ENCODE measurements at regions not wholly inside any gene's neighbourhood (a gene's known extent, or its start where the extent isn't known, plus 50 kb on each side); places are given as distances from the start of the nearest gene placed in this dataset.
"Not testable (repeated sequence)": the region's sequence is repeated elsewhere in the genome, so short reads cannot be mapped to it uniquely, and the experiment has no call there.

DNA sequence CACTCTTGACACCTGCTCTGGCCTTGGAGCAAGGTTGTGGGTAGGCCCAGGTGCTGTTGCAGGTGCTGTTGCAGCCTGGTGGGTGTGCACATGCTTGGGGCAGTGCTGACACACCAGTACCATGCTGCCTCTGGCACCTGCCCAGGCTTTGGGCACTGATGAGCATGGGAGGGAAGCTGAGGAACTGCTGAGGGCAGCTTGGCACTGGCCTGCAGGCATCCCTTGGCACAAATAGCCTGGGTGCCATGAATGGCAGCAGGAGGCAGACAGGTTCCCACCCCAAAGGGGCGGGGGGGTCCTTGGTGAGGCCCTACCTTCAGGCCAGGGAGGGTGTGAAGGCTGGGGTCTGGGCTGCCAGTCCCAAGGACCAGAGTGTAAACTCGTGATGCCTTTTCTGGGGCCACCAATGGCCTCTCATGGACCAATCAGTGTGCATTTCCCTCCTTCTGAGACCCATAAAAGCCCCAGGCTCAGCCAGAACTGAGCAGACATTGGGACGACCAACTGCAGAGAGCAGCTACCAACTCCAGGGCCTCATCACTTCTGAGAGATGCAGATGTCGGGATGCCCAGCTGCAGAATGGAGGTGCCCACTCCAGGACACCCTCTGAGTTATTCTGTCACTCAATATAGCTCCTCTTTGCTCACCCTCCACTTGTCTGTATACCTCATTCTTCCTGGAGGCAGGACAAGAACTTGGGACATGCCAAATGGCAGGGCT, 547.4 kb downstream of the ZWINT start:
- Histone ChIP-seq H3K9me3 (ENCODE audit: control insufficient read depth in 2 of 2, insufficient read depth in 1 of 2, low read depth in 1 of 2, low read length in 1 of 2) (peaks cover 5 to 8% of the 10 kb centered on the region in 2 donors), H3K4me1 (ENCODE audit: control insufficient read depth in 2 of 2, insufficient read depth in 2 of 2, low read length in 1 of 2) (no peaks in the 10 kb centered on the region), H3K27ac (ENCODE audit: low read depth in 2 of 2, low read length in 1 of 2) (no peak overlapping the region), H3K27me3 (ENCODE audit: control insufficient read depth in 1 of 2, insufficient read depth in 2 of 2, low read length in 2 of 2) (no peaks in the 10 kb centered on the region), H3K36me3 (ENCODE audit: control insufficient read depth in 2 of 2, insufficient read depth in 2 of 2, low read length in 1 of 2) (no peaks in the 10 kb centered on the region), H3K4me3 (ENCODE audit: low read depth in 1 of 2, low read length in 2 of 2) (no peak overlapping the region)
- WGBS, 2 donors: 53 to 64% methylated on average over 4 of the region's 4 CpGs

DNA sequence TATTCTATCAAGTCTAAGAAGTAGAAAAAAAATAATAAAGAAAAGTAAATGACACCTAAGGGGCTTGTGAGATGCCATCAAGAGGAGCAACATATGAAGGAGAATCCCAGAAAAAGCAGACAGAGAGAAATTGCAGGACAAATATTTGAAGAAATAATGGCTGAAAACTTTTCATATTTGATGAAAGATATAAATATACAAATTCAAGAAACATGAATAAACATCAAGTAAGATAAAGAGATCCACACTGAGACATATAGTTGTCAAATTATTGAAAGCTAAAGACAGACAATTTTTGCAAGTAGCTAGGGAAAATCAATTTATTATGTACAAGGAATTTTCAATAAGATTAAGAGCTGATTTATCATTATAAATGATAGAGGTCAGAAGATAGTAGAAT, 558.0 kb downstream of the ZWINT start:
- Histone ChIP-seq H3K27me3 (ENCODE audit: control insufficient read depth in 1 of 2, insufficient read depth in 2 of 2, low read length in 2 of 2) (no peaks in the 10 kb centered on the region), H3K4me1 (ENCODE audit: control insufficient read depth in 2 of 2, insufficient read depth in 2 of 2, low read length in 1 of 2) (no peaks in the 10 kb centered on the region), H3K9me3 (ENCODE audit: control insufficient read depth in 2 of 2, insufficient read depth in 1 of 2, low read depth in 1 of 2, low read length in 1 of 2) (no peaks in the 10 kb centered on the region), H3K27ac (ENCODE audit: low read depth in 2 of 2, low read length in 1 of 2) (no peak overlapping the region), H3K4me3 (ENCODE audit: low read depth in 1 of 2, low read length in 2 of 2) (no peak overlapping the region), H3K36me3 (ENCODE audit: control insufficient read depth in 2 of 2, insufficient read depth in 2 of 2, low read length in 1 of 2) (no peaks in the 10 kb centered on the region)

DNA sequence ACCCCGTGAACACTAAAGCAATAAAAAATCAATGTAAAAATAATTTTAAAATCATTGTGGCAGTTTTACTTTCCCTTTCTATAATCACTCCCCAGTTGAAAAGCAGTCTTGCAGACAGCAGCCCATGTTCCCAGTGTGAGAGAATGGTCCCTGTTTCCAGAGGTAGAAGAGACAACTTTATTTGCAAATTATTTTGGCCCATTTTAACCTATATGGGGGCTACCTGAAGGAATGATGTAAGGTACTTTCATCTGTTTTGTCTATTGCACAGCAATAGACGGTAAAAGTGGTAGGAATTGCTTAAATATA, 559.8 kb downstream of the ZWINT start:
- H3K9me3 ChIP-seq (ENCODE audit: control insufficient read depth in 2 of 2, insufficient read depth in 1 of 2, low read depth in 1 of 2, low read length in 1 of 2): no peaks in the 10 kb centered on the region
- H3K27me3 ChIP-seq (ENCODE audit: control insufficient read depth in 1 of 2, insufficient read depth in 2 of 2, low read length in 2 of 2): no peaks in the 10 kb centered on the region
- no peak overlapping the region for H3K27ac ChIP-seq (ENCODE audit: low read depth in 2 of 2, low read length in 1 of 2)
- no peaks in the 10 kb centered on the region for H3K4me1 ChIP-seq (ENCODE audit: control insufficient read depth in 2 of 2, insufficient read depth in 2 of 2, low read length in 1 of 2)
- 65 to 69% methylated on average over 2 of the region's 2 CpGs for WGBS, 2 donors
- H3K36me3 ChIP-seq (ENCODE audit: control insufficient read depth in 2 of 2, insufficient read depth in 2 of 2, low read length in 1 of 2): no peaks in the 10 kb centered on the region
- H3K4me3 ChIP-seq (ENCODE audit: low read depth in 1 of 2, low read length in 2 of 2): no peak overlapping the region

DNA sequence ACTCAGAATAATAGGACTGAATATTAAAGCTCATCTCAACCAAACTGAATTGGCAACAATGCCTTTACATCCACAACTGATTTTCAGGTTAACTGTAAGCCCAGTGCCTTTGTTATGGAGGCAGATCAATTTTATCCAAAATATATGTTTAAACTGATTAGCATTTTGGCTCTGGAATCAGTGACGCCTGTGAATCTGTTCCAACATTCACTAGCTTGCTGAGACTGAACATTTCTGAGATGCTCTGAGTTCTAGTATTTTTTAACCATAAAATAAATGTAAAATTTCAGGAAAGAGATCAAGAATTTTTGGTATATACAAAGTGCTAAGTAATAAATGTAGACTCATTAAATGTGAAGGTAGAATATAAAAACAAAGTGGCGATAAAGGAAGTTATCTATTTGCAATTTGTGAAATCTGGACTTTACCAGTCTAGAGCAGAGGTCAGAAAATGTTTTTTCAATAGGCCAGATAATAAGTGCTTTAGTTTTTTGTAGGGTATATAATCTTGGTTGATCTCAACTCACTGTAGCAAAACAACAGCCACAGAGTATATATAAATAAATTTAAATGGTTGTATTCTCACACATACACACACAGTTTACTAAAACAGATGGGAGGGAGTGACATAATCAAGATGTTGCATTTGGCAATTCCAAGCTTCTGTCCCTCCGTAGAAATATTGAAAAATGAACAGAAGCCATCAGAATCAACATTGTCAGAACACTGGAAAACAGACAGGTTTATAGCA, 560.3 kb downstream of the ZWINT start:
- H3K4me1 ChIP-seq (ENCODE audit: control insufficient read depth in 2 of 2, insufficient read depth in 2 of 2, low read length in 1 of 2): no peaks in the 10 kb centered on the region
- H3K27me3 ChIP-seq (ENCODE audit: control insufficient read depth in 1 of 2, insufficient read depth in 2 of 2, low read length in 2 of 2): no peaks in the 10 kb centered on the region
- no peaks in the 10 kb centered on the region for H3K36me3 ChIP-seq (ENCODE audit: control insufficient read depth in 2 of 2, insufficient read depth in 2 of 2, low read length in 1 of 2)
- H3K4me3 ChIP-seq (ENCODE audit: low read depth in 1 of 2, low read length in 2 of 2): no peak overlapping the region
- no peak overlapping the region for H3K27ac ChIP-seq (ENCODE audit: low read depth in 2 of 2, low read length in 1 of 2)
- WGBS, 2 donors: 62 to 63% methylated on average over 3 of the region's 3 CpGs
- H3K9me3 ChIP-seq (ENCODE audit: control insufficient read depth in 2 of 2, insufficient read depth in 1 of 2, low read depth in 1 of 2, low read length in 1 of 2): no peaks in the 10 kb centered on the region

DNA sequence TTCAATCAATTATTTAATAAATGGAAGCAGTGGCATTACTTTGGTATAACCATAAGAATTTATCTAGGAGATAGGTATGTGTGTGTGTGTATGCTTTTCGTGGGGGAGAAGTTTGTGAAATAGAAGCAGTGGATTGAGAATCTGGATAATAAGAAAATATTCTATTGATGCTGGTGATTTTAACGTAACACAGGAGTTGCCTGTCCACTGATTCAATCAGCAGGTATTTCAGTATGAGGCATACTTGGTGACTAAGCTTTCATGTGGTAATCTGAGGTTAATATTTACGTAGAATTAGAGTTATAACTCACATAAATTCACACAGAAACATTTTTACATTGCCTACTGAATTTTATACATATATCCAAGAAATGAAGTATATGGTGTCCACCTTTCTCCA, 568.0 kb downstream of the ZWINT start:
- H3K27me3 ChIP-seq (ENCODE audit: control insufficient read depth in 1 of 2, insufficient read depth in 2 of 2, low read length in 2 of 2): no peaks in the 10 kb centered on the region
- H3K36me3 ChIP-seq (ENCODE audit: control insufficient read depth in 2 of 2, insufficient read depth in 2 of 2, low read length in 1 of 2): no peaks in the 10 kb centered on the region
- 62 to 70% methylated on average over 3 of the region's 3 CpGs for WGBS, 2 donors
- no peaks in the 10 kb centered on the region for H3K4me1 ChIP-seq (ENCODE audit: control insufficient read depth in 2 of 2, insufficient read depth in 2 of 2, low read length in 1 of 2)
- H3K27ac ChIP-seq (ENCODE audit: low read depth in 2 of 2, low read length in 1 of 2): no peak overlapping the region
- H3K9me3 ChIP-seq (ENCODE audit: control insufficient read depth in 2 of 2, insufficient read depth in 1 of 2, low read depth in 1 of 2, low read length in 1 of 2): no peaks in the 10 kb centered on the region
- no peak overlapping the region for H3K4me3 ChIP-seq (ENCODE audit: low read depth in 1 of 2, low read length in 2 of 2)

DNA sequence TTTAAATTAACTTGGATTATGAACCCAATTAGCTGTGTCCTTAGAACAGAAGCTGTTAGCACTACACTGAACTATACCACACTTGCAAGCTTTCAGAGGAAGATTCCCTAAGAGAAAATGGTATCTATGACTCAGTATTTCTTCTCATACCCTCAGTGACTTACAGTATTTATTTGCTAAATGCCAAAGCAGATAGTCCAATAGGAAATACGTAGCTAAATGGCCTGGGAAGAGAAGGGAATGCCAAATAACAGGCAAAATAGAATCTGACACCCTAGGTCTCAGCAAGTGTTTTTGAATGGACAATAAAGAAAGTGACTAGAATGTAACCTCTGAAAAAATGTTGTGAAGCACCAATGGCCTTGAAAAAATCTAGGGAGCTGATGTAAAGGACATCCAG, 570.8 kb downstream of the ZWINT start:
- H3K36me3 ChIP-seq (ENCODE audit: control insufficient read depth in 2 of 2, insufficient read depth in 2 of 2, low read length in 1 of 2); H3K27me3 ChIP-seq (ENCODE audit: control insufficient read depth in 1 of 2, insufficient read depth in 2 of 2, low read length in 2 of 2); H3K27ac ChIP-seq (ENCODE audit: low read depth in 2 of 2, low read length in 1 of 2); H3K9me3 ChIP-seq (ENCODE audit: control insufficient read depth in 2 of 2, insufficient read depth in 1 of 2, low read depth in 1 of 2, low read length in 1 of 2); H3K4me1 ChIP-seq (ENCODE audit: control insufficient read depth in 2 of 2, insufficient read depth in 2 of 2, low read length in 1 of 2); H3K4me3 ChIP-seq (ENCODE audit: low read depth in 1 of 2, low read length in 2 of 2): not testable (repeated sequence)
- WGBS, 2 donors: 29 to 35% methylated on average over 1 of the region's 1 CpG

DNA sequence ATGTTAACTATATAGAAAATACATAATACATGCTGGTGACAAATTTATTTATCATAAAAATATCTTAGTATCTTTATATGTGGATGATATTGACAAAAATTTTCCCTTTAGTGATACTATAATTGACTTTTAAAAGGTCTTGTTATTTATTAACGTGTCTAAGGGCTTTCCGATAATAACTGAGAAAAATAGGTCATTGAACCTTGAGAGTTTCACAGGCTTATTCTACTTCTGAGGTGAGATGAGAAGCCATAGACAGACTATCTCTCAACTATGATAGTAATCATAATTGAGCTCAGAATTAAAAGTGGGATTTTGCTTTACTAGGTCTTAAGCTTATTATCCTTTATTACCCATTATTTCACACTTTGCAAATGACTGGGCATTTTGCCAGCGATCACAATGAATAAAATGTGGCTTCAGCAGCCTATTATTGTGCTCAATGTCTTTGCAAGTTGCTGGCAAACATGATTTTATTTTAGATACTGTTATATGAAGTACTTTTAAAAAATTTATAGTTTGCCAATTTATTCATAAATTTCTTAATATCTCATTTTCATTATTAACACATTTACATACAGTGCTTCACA, 574.5 kb downstream of the ZWINT start:
- H3K4me3 ChIP-seq (ENCODE audit: low read depth in 1 of 2, low read length in 2 of 2): no peak overlapping the region
- H3K9me3 ChIP-seq (ENCODE audit: control insufficient read depth in 2 of 2, insufficient read depth in 1 of 2, low read depth in 1 of 2, low read length in 1 of 2): no peaks in the 10 kb centered on the region
- H3K36me3 ChIP-seq (ENCODE audit: control insufficient read depth in 2 of 2, insufficient read depth in 2 of 2, low read length in 1 of 2): no peaks in the 10 kb centered on the region
- 67 to 68% methylated on average over 3 of the region's 3 CpGs for WGBS, 2 donors
- H3K27me3 ChIP-seq (ENCODE audit: control insufficient read depth in 1 of 2, insufficient read depth in 2 of 2, low read length in 2 of 2): no peaks in the 10 kb centered on the region
- no peaks in the 10 kb centered on the region for H3K4me1 ChIP-seq (ENCODE audit: control insufficient read depth in 2 of 2, insufficient read depth in 2 of 2, low read length in 1 of 2)
- H3K27ac ChIP-seq (ENCODE audit: low read depth in 2 of 2, low read length in 1 of 2): no peak overlapping the region

DNA sequence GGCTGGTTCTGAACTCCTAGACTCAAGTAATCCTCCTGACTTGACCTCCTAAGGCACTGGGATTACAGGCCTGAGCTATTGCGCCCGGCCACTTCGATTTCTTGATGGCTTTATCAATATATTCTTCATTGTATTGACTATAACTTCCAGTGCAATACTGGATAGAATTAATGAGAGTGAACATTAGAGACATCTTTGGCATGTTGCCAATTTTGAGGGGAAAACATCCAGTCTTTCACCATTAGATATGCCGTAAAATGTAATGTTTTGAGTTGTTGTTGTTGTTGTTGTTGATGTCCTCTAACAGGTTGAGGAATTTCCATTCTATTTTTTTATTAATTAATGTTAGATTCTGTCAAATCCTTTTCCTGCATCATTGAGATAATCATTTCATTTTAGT, 578.9 kb downstream of the ZWINT start:
- H3K27ac ChIP-seq (ENCODE audit: low read depth in 2 of 2, low read length in 1 of 2): no peak overlapping the region
- H3K36me3 ChIP-seq (ENCODE audit: control insufficient read depth in 2 of 2, insufficient read depth in 2 of 2, low read length in 1 of 2): no peaks in the 10 kb centered on the region
- no peaks in the 10 kb centered on the region for H3K9me3 ChIP-seq (ENCODE audit: control insufficient read depth in 2 of 2, insufficient read depth in 1 of 2, low read depth in 1 of 2, low read length in 1 of 2)
- no peak overlapping the region for H3K4me3 ChIP-seq (ENCODE audit: low read depth in 1 of 2, low read length in 2 of 2)
- WGBS, 2 donors: 90 to 93% methylated on average over 4 of the region's 4 CpGs
- H3K4me1 ChIP-seq (ENCODE audit: control insufficient read depth in 2 of 2, insufficient read depth in 2 of 2, low read length in 1 of 2): no peaks in the 10 kb centered on the region
- H3K27me3 ChIP-seq (ENCODE audit: control insufficient read depth in 1 of 2, insufficient read depth in 2 of 2, low read length in 2 of 2): no peaks in the 10 kb centered on the region

DNA sequence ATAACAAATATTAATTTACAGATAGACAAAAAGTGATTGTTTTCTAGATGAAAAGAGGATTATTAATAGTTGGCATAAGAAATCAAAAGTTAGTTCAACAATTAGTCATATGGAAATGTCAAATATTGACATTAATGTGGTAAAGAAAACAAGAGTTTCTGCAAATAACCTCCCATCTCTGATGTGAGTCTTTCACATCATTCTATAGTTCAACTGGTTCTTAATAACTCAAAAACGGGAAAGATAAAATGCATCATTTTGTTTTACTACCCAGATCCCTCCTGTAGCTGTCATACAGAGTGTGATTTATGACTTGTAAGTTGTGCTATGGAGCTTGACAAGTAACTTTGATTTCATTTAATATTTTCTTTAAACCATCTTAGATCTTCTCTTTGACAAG, 594.8 kb downstream of the ZWINT start:
- Histone ChIP-seq H3K27ac (ENCODE audit: low read depth in 2 of 2, low read length in 1 of 2) (no peak overlapping the region), H3K4me3 (ENCODE audit: low read depth in 1 of 2, low read length in 2 of 2) (no peak overlapping the region), H3K9me3 (ENCODE audit: control insufficient read depth in 2 of 2, insufficient read depth in 1 of 2, low read depth in 1 of 2, low read length in 1 of 2) (no peaks in the 10 kb centered on the region), H3K27me3 (ENCODE audit: control insufficient read depth in 1 of 2, insufficient read depth in 2 of 2, low read length in 2 of 2) (no peaks in the 10 kb centered on the region), H3K36me3 (ENCODE audit: control insufficient read depth in 2 of 2, insufficient read depth in 2 of 2, low read length in 1 of 2) (no peaks in the 10 kb centered on the region), H3K4me1 (ENCODE audit: control insufficient read depth in 2 of 2, insufficient read depth in 2 of 2, low read length in 1 of 2) (no peaks in the 10 kb centered on the region)
- WGBS, 2 donors: 32 to 35% methylated on average over 1 of the region's 1 CpG

DNA sequence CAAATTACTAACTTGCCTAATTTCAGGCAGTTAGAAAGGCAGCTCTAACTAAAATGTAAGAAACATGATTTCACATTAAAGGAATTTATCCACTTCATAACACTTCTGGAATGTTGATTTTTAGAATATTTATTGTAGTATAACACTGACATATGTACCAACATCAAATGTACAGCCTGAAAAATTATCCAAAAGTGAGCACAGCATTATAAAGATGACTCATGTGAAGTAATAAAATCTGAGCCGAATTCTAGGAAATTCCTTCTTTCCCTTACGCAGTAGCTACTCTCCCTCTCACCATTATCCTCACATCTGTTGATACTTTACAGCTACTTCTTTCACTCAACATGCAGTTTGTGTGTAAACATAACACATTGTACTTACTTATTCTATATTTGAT, 610.6 kb downstream of the ZWINT start:
- Histone ChIP-seq H3K9me3 (ENCODE audit: control insufficient read depth in 2 of 2, insufficient read depth in 1 of 2, low read depth in 1 of 2, low read length in 1 of 2) (no peaks in the 10 kb centered on the region), H3K27me3 (ENCODE audit: control insufficient read depth in 1 of 2, insufficient read depth in 2 of 2, low read length in 2 of 2) (no peaks in the 10 kb centered on the region), H3K4me3 (ENCODE audit: low read depth in 1 of 2, low read length in 2 of 2) (no peak overlapping the region), H3K4me1 (ENCODE audit: control insufficient read depth in 2 of 2, insufficient read depth in 2 of 2, low read length in 1 of 2) (no peaks in the 10 kb centered on the region), H3K36me3 (ENCODE audit: control insufficient read depth in 2 of 2, insufficient read depth in 2 of 2, low read length in 1 of 2) (no peaks in the 10 kb centered on the region), H3K27ac (ENCODE audit: low read depth in 2 of 2, low read length in 1 of 2) (no peak overlapping the region)
- WGBS, 2 donors: 69 to 77% methylated on average over 2 of the region's 2 CpGs

Measured in esophagus (tissue), 2 donors.